HEK293 (cell line): ENCODE measurements at regions not wholly inside any gene's neighbourhood (a gene's known extent, or its start where the extent isn't known, plus 50 kb on each side); places are given as distances from the start of the nearest gene placed in this dataset.

Experiments used
- CTCF ChIA-PET: fragments of 350-600 bp; formaldehyde crosslinking; extraction: SDS; loops from one replicate; lab custom pipeline; 2021; ENCODE audit warnings: antibody characterized with exemption; lab: Yijun Ruan, JAX
- POLR2A ChIA-PET: fragments of 300-600 bp; formaldehyde crosslinking; extraction: SDS; loops from one replicate; lab custom pipeline; 2020; ENCODE audit warnings: antibody characterized with exemption, inconsistent platforms; lab: Yijun Ruan, JAX
- H3K27ac ChIP-seq: fragments of 200-500 bp; sonication (Bioruptor generic); 2 replicates; pipeline ENCODE4 v1.5.1; 2014; ENCODE audit warnings: low read depth, low read length, control low read depth, inconsistent platforms; ENCODE audit errors: extremely low read depth
- H3K36me3 ChIP-seq, 2 experiments: fragments of 200-500 bp in 1 of 2; sonication (Bioruptor generic) in 1 of 2; 1 replicate in 1 of 2; 2 replicates in 1 of 2; pipeline ENCODE4 v1.5.1; 2014 to 2017; ENCODE audit warnings: inconsistent platforms in 2 of 2, low read length in 2 of 2; ENCODE audit not compliant: control insufficient read depth in 2 of 2, insufficient read depth in 1 of 2
- H3K4me1 ChIP-seq: fragments of 200-500 bp; sonication (Bioruptor generic); 2 replicates; pipeline ENCODE4 v1.5.1; 2014; ENCODE audit warnings: mild to moderate bottlenecking, low read length, inconsistent platforms; ENCODE audit not compliant: control insufficient read depth, insufficient read depth
- H3K4me3 ChIP-seq: 2 replicates; pipeline ENCODE4 v1.5.1; 2011; ENCODE audit warnings: low read depth, mild to moderate bottlenecking, control low read depth, low read length, moderate library complexity
- H3K9me3 ChIP-seq: fragments of 200-500 bp; sonication (Bioruptor generic); 2 replicates; pipeline ENCODE4 v1.5.1; 2014; ENCODE audit warnings: low read depth, low read length, inconsistent platforms; ENCODE audit not compliant: control insufficient read depth, insufficient read depth
- ATF2 ChIP-seq: fragments of 450-650 bp; formaldehyde crosslinking; IDR thresholded peaks from 2 replicates; pipeline ENCODE4 v1.5.1; 2016; ENCODE audit warnings: missing biosample characterization, missing genetic modification characterization, low read depth
- EGR2 ChIP-seq: fragments of 450-650 bp; formaldehyde crosslinking; IDR thresholded peaks from 2 replicates; pipeline ENCODE4 v1.5.1; 2016; ENCODE audit warnings: low read depth, missing biosample characterization, missing genetic modification characterization
- HOXC10 ChIP-seq: sonication (generic); formaldehyde crosslinking; IDR thresholded peaks from 2 replicates; pipeline ENCODE4 v1.8.1; 2023; ENCODE audit warnings: mild to moderate bottlenecking, missing genetic modification reagents
- KLF1 ChIP-seq: fragments of 450-650 bp; formaldehyde crosslinking; IDR thresholded peaks from 2 replicates; pipeline ENCODE4 v1.5.1; 2016; ENCODE audit warnings: missing biosample characterization, missing genetic modification characterization
- KLF10 ChIP-seq: fragments of 450-650 bp; IDR thresholded peaks from 2 replicates; pipeline ENCODE4 v1.5.1; 2018; ENCODE audit warnings: missing biosample characterization, mild to moderate bottlenecking, missing genetic modification characterization
- SP2 ChIP-seq: fragments of 450-650 bp; formaldehyde crosslinking; IDR thresholded peaks from 2 replicates; pipeline ENCODE4 v1.5.1; 2016; ENCODE audit warnings: missing biosample characterization, missing genetic modification characterization
- ZBTB17 ChIP-seq: fragments of 450-650 bp; formaldehyde crosslinking; IDR thresholded peaks from 2 replicates; pipeline ENCODE4 v1.5.1; 2016; ENCODE audit warnings: missing biosample characterization, missing genetic modification characterization
- ZBTB20 ChIP-seq: fragments of 450-650 bp; formaldehyde crosslinking; IDR thresholded peaks from 2 replicates; pipeline ENCODE4 v1.5.1; 2016; ENCODE audit warnings: missing biosample characterization, missing genetic modification characterization
- ZBTB21 ChIP-seq: fragments of 450-650 bp; formaldehyde crosslinking; IDR thresholded peaks from 2 replicates; pipeline ENCODE4 v1.5.1; 2017; ENCODE audit warnings: missing biosample characterization, missing genetic modification characterization
- ZFHX2 ChIP-seq: fragments of 450-650 bp; formaldehyde crosslinking; conservative IDR thresholded peaks from 2 replicates; pipeline ENCODE4 v1.5.1; 2016; ENCODE audit warnings: missing biosample characterization, missing genetic modification characterization
- ZNF335 ChIP-seq: fragments of 450-650 bp; formaldehyde crosslinking; conservative IDR thresholded peaks from 2 replicates; pipeline ENCODE4 v1.5.1; 2016; ENCODE audit warnings: missing biosample characterization, missing genetic modification characterization
- ZNF394 ChIP-seq: fragments of 450-650 bp; formaldehyde crosslinking; IDR thresholded peaks from 2 replicates; pipeline ENCODE4 v1.5.1; 2016; ENCODE audit warnings: missing biosample characterization, missing genetic modification characterization, mild to moderate bottlenecking, moderate library complexity, borderline replicate concordance
- ZNF449 ChIP-seq: fragments of 450-650 bp; formaldehyde crosslinking; IDR thresholded peaks from 2 replicates; pipeline ENCODE4 v1.5.1; 2017; ENCODE audit warnings: missing biosample characterization, mild to moderate bottlenecking, missing genetic modification characterization, moderate library complexity
- ZNF596 ChIP-seq: fragments of 450-650 bp; IDR thresholded peaks from 2 replicates; pipeline ENCODE4 v1.5.0; 2018; ENCODE audit warnings: missing biosample characterization, mild to moderate bottlenecking, missing genetic modification characterization, moderate library complexity
- ZNF629 ChIP-seq: fragments of 450-650 bp; formaldehyde crosslinking; IDR thresholded peaks from 2 replicates; pipeline ENCODE4 v1.5.1; 2017; ENCODE audit warnings: missing biosample characterization, missing genetic modification characterization
- ZNF791 ChIP-seq: fragments of 450-650 bp; formaldehyde crosslinking; IDR thresholded peaks from 2 replicates; pipeline ENCODE4 v1.5.1; 2016; ENCODE audit warnings: missing biosample characterization, missing genetic modification characterization
- ZXDB ChIP-seq: fragments of 450-650 bp; formaldehyde crosslinking; IDR thresholded peaks from 2 replicates; pipeline ENCODE4 v1.5.1; 2016; ENCODE audit warnings: missing biosample characterization, missing genetic modification characterization
- TF ChIP-seq, protein P1 (sequence below): fragments of 450-650 bp; formaldehyde crosslinking; optimal IDR thresholded peaks from 2 replicates; pipeline ENCODE3; 2016; ENCODE audit warnings: missing biosample characterization, mild to moderate bottlenecking, missing genetic modification characterization
- TF ChIP-seq, protein P2 (sequence below): fragments of 450-650 bp; formaldehyde crosslinking; conservative IDR thresholded peaks from 2 replicates; pipeline ENCODE4 v1.5.1; 2016; ENCODE audit warnings: low read depth, missing biosample characterization, missing genetic modification characterization

DNA sequence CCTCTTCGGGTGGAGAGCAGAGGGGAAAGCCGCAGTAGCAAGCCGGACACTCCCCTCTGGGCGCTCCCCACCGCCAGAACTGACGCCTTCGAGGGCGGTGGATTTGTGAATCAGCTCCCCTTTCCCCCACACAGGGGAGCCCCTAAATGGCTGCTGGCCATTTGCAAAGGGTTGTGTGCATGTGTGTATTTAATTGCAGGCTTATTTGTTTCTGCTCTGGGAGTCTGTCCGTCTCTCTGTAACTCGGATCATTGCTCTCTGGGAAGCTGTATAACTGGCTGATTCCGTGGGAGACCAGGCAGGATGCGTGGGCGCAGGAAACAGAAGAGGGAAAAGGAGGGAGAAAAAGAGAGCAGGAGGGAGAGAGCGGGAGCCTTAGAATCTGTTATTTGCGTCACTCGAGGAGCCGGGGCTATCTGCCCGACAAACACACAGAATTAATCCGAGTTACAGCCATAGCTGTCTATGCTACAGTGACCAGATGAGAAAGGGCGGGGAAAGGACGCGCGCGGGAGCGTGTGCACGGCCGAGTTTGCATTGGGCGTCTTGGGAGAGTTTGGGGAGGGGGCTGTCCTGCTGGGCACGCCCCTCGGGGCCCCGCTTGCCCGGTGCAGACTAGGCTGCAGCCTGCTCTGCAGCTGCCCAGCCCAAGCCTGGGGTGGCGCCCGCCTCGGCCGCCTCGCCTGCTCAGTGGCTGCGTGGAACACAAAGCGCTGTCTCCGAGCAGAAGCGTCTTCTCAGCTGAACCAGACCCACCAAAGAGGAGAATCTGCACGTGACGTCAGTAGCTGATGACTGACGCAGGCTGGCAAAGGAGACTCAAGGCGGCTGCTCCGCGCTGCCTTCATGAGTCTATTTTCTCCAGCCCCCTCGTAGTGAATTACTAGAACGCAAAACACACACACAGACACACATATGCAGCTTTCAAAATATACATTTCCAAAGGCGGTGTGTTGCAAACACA is 105.3 kb upstream of the HSD17B12 start:
- ChIA-PET POLR2A (interaction anchor here (1.6 kb wide), 1 partner anchor 70 kb away, joined by 3 read pairs; no protein-coding TSS in a partner anchor), CTCF (interaction anchor here (0.7 to 6.1 kb wide), 15 partner anchors 9 to 1456 kb away, joined by 3 to 49 read pairs (median 4); no protein-coding TSS in a partner anchor)
- Histone ChIP-seq H3K4me3 (peak overlapping the region; percentile 45), H3K36me3 (no peaks in the 10 kb centered on the region), H3K9me3 (no peaks in the 10 kb centered on the region), H3K4me1 (peaks cover 3% of the 10 kb centered on the region; the same call in 1 of the 2 replicates), H3K27ac (no peak overlapping the region)
- peak; percentile 67 for TF ChIP-seq SP2 (tag by site-specific recombination)
- TF ChIP-seq ATF2 (tag by site-specific recombination), result peak; percentile 42; the same call in 1 of the 2 replicates
- no peak for TF ChIP-seq ZXDB (tag by site-specific recombination)
- peak; percentile 50; the same call in 1 of the 2 replicates for TF ChIP-seq KLF1 (tag by site-specific recombination)
- TF ChIP-seq, protein P1, sequence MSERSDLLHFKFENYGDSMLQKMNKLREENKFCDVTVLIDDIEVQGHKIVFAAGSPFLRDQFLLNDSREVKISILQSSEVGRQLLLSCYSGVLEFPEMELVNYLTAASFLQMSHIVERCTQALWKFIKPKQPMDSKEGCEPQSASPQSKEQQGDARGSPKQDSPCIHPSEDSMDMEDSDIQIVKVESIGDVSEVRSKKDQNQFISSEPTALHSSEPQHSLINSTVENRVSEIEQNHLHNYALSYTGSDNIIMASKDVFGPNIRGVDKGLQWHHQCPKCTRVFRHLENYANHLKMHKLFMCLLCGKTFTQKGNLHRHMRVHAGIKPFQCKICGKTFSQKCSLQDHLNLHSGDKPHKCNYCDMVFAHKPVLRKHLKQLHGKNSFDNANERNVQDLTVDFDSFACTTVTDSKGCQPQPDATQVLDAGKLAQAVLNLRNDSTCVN (tag by site-specific recombination), result peak; percentile 52
- TF ChIP-seq, protein P2, sequence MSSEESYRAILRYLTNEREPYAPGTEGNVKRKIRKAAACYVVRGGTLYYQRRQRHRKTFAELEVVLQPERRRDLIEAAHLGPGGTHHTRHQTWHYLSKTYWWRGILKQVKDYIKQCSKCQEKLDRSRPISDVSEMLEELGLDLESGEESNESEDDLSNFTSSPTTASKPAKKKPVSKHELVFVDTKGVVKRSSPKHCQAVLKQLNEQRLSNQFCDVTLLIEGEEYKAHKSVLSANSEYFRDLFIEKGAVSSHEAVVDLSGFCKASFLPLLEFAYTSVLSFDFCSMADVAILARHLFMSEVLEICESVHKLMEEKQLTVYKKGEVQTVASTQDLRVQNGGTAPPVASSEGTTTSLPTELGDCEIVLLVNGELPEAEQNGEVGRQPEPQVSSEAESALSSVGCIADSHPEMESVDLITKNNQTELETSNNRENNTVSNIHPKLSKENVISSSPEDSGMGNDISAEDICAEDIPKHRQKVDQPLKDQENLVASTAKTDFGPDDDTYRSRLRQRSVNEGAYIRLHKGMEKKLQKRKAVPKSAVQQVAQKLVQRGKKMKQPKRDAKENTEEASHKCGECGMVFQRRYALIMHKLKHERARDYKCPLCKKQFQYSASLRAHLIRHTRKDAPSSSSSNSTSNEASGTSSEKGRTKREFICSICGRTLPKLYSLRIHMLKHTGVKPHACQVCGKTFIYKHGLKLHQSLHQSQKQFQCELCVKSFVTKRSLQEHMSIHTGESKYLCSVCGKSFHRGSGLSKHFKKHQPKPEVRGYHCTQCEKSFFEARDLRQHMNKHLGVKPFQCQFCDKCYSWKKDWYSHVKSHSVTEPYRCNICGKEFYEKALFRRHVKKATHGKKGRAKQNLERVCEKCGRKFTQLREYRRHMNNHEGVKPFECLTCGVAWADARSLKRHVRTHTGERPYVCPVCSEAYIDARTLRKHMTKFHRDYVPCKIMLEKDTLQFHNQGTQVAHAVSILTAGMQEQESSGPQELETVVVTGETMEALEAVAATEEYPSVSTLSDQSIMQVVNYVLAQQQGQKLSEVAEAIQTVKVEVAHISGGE (tag by site-specific recombination), result no peak
- peak; percentile 77 for TF ChIP-seq ZBTB20 (tag by site-specific recombination)
- TF ChIP-seq ZNF629 (tag by site-specific recombination), result peak; percentile 89
- peak; percentile 50; the same call in 1 of the 2 replicates for TF ChIP-seq ZNF449 (tag by site-specific recombination)
- 0 out of 2 replicates have a peak, but pooled peaks have one; percentile 16 for TF ChIP-seq ZNF394
- no peak for TF ChIP-seq ZNF791 (tag by site-specific recombination)
- 0 out of 2 replicates have a peak, but pooled peaks have one; percentile 33 for TF ChIP-seq ZBTB17 (tag by site-specific recombination)
- TF ChIP-seq ZNF596 (tag by site-specific recombination), result no peak
- no peak for TF ChIP-seq KLF10 (tag by site-specific recombination)
- TF ChIP-seq ZBTB21 (tag by site-specific recombination), result peak; percentile 89
- TF ChIP-seq ZFHX2 (tag by site-specific recombination), result peak; percentile 70
- TF ChIP-seq ZNF335 (tag by site-specific recombination), result peak; percentile 79
- TF ChIP-seq HOXC10, result no peak
- peak; percentile 60; the same call in 1 of the 2 replicates for TF ChIP-seq EGR2 (tag by site-specific recombination)
